HCT116 (cell line): ENCODE measurements at regions not wholly inside any gene's neighbourhood (a gene's known extent, or its start where the extent isn't known, plus 50 kb on each side); places are given as distances from the start of the nearest gene placed in this dataset.

Experiments
- ATAC-seq: fragments of 200-7000 bp; cut with Tn5 transposase; 2 replicates; pipeline ENCODE4 v1.9.1; 2020; ENCODE audit warnings: mild to moderate bottlenecking, moderate library complexity
- BruUV-seq: library from RNA; stranded (reverse); fragments of 400-500 nt; replicated peaks from 2 replicates; lab custom pipeline; 2021; lab: Mats Ljungman, UMichigan
- CTCF ChIA-PET: fragments of 300-600 bp; sonication (Branson Sonifier 250); formaldehyde crosslinking; loops from one replicate; lab custom pipeline; 2021; ENCODE audit warnings: antibody characterized with exemption; lab: Charles Lee
- POLR2A ChIA-PET: fragments of 300-600, 350-600 bp; sonication (Branson Sonifier 250); formaldehyde crosslinking; loops from one replicate; lab custom pipeline; 2021; ENCODE audit warnings: antibody characterized with exemption; lab: Charles Lee
- RAD21 ChIA-PET, 2 experiments: fragments of 300-600 bp; sonication (Branson Sonifier 250); formaldehyde crosslinking; loops; one replicate each; lab custom pipeline; 2023; ENCODE audit warnings: low total read pairs in 2 of 2; ENCODE audit not compliant: uncharacterized antibody in 2 of 2, unreplicated experiment in 2 of 2, low non-redundant PET in 1 of 2; lab: Charles Lee
- DNase-seq: peaks from one replicate; pipeline ENCODE4 v3.0.0-alpha.2; 2010; ENCODE audit warnings: low read depth, low spot score
- H2AFZ ChIP-seq: fragments of 200-600 bp; shearing (Covaris generic), sonication (generic); 2 replicates; pipeline ENCODE4 v1.6.1; 2017; ENCODE audit warnings: low read depth, mixed run types, mixed read lengths, antibody characterized with exemption, low read length; ENCODE audit not compliant: poor library complexity, severe bottlenecking
- H3K27ac ChIP-seq: 2 replicates; pipeline ENCODE4 v1.5.1; 2012; ENCODE audit warnings: low read depth, low read length
- H3K27me3 ChIP-seq: fragments of 200-600 bp; sonication (generic); 2 replicates; pipeline ENCODE4 v1.6.1; 2016; ENCODE audit warnings: mixed run types, low read length, mixed read lengths; ENCODE audit not compliant: insufficient read depth
- H3K36me3 ChIP-seq, 2 experiments: fragments of 200-500 bp in 1 of 2; fragments of 200-600 bp in 1 of 2; sonication (Bioruptor generic) in 1 of 2; sonication (generic) in 1 of 2; 2 replicates each; pipeline versions ENCODE4 v1.5.1 to v1.6.1; 2014 to 2016; ENCODE audit warnings: low read length in 2 of 2, inconsistent platforms in 1 of 2, mixed read lengths in 1 of 2, mixed run types in 1 of 2; ENCODE audit not compliant: insufficient read depth in 2 of 2, control insufficient read depth in 1 of 2
- H3K4me1 ChIP-seq, 2 experiments: fragments of 200-600 bp in 1 of 2; sonication (generic) in 1 of 2; 2 replicates each; pipeline versions ENCODE4 v1.5.1 to v1.6.1; 2012 to 2017; ENCODE audit warnings: low read length in 2 of 2, inconsistent platforms in 1 of 2, mild to moderate bottlenecking in 1 of 2, mixed read lengths in 1 of 2, mixed run types in 1 of 2, moderate library complexity in 1 of 2; ENCODE audit not compliant: insufficient read depth in 2 of 2, control insufficient read depth in 1 of 2
- H3K4me2 ChIP-seq: fragments of 200-600 bp; sonication (generic); 2 replicates; pipeline ENCODE4 v1.6.1; 2017; ENCODE audit warnings: mixed run types, low read length, mixed read lengths
- H3K4me3 ChIP-seq, 2 experiments: fragments of 200-600 bp in 1 of 2; sonication (generic) in 1 of 2; replicated peaks in 1 of 2; 2 replicates each; pipeline ENCODE4 v1.5.1; 2011 to 2016; ENCODE audit warnings: low read length in 2 of 2, control low read depth in 1 of 2, low read depth in 1 of 2, mild to moderate bottlenecking in 1 of 2, mixed read lengths in 1 of 2, mixed run types in 1 of 2
- H3K79me2 ChIP-seq: fragments of 200-600 bp; sonication (generic); 2 replicates; pipeline ENCODE4 v1.6.1; 2017; ENCODE audit warnings: mild to moderate bottlenecking, mixed run types, low read length, moderate library complexity, mixed read lengths; ENCODE audit not compliant: insufficient read depth
- H3K9ac ChIP-seq: fragments of 200-600 bp; sonication (generic); 2 replicates; pipeline ENCODE4 v1.6.1; 2016; ENCODE audit warnings: low read length, mixed read lengths
- H3K9me2 ChIP-seq: fragments of 200-600 bp; sonication (generic), shearing (Covaris generic); 2 replicates; pipeline ENCODE4 v1.6.1; 2017; ENCODE audit warnings: mixed run types, mild to moderate bottlenecking, moderate library complexity; ENCODE audit not compliant: insufficient read depth
- H3K9me3 ChIP-seq, 2 experiments: fragments of 200-500 bp in 1 of 2; fragments of 200-600 bp in 1 of 2; sonication (Bioruptor generic) in 1 of 2; sonication (generic) in 1 of 2; 2 replicates each; pipeline ENCODE4 v1.6.1; 2014 to 2017; ENCODE audit warnings: low read length in 2 of 2, mixed read lengths in 2 of 2, inconsistent platforms in 1 of 2, low read depth in 1 of 2, mild to moderate bottlenecking in 1 of 2, mixed run types in 1 of 2, moderate library complexity in 1 of 2; ENCODE audit not compliant: control insufficient read depth in 1 of 2, insufficient read depth in 1 of 2
- H4K20me1 ChIP-seq: fragments of 200-600 bp; sonication (generic), shearing (Covaris generic); 2 replicates; pipeline ENCODE4 v1.6.1; 2017; ENCODE audit warnings: mixed run types, mild to moderate bottlenecking, moderate library complexity; ENCODE audit not compliant: insufficient read depth
- ATF3 ChIP-seq: IDR thresholded peaks from 2 replicates; pipeline ENCODE4 v1.6.1; 2012
- CBX3 ChIP-seq: IDR thresholded peaks from 2 replicates; pipeline ENCODE4 v1.6.1; 2012; ENCODE audit warnings: low read depth
- EGR1 ChIP-seq: IDR thresholded peaks from 2 replicates; pipeline ENCODE4 v1.6.1; 2012; ENCODE audit warnings: low read depth
- ELF1 ChIP-seq: IDR thresholded peaks from 2 replicates; pipeline ENCODE4 v1.6.1; 2012; ENCODE audit warnings: low read depth, borderline replicate concordance
- EZH2 ChIP-seq: fragments of 200-600 bp; sonication (generic); IDR thresholded peaks from 2 replicates; pipeline ENCODE4 v1.6.1; 2017; ENCODE audit warnings: antibody characterized with exemption, mixed run types
- EZH2phosphoT487 ChIP-seq: fragments of 200-600 bp; IDR thresholded peaks from 2 replicates; pipeline ENCODE4 v1.6.1; 2018; ENCODE audit warnings: antibody characterized with exemption, borderline replicate concordance
- FOSL1 ChIP-seq: IDR thresholded peaks from 2 replicates; pipeline ENCODE4 v1.6.1; 2012; ENCODE audit warnings: low read depth
- JUND ChIP-seq: IDR thresholded peaks from 2 replicates; pipeline ENCODE4 v1.6.1; 2012
- POLR2AphosphoS5 ChIP-seq: IDR thresholded peaks from 2 replicates; pipeline ENCODE4 v1.6.1; 2011; ENCODE audit warnings: mild to moderate bottlenecking, low read depth, low read length, moderate library complexity
- RAD21 ChIP-seq: IDR thresholded peaks from 2 replicates; pipeline ENCODE4 v1.6.1; 2012; ENCODE audit warnings: low read depth, mild to moderate bottlenecking
- REST ChIP-seq: IDR thresholded peaks from 2 replicates; pipeline ENCODE4 v1.6.1; 2012; ENCODE audit warnings: low read depth
- SP1 ChIP-seq: IDR thresholded peaks from 2 replicates; pipeline ENCODE4 v1.6.1; 2012; ENCODE audit warnings: low read depth
- SRF ChIP-seq: IDR thresholded peaks from 2 replicates; pipeline ENCODE4 v1.6.1; 2012; ENCODE audit warnings: low read depth
- TCF7L2 ChIP-seq: IDR thresholded peaks from 2 replicates; pipeline ENCODE4 v1.7.0; 2011; ENCODE audit warnings: borderline replicate concordance, inconsistent platforms; ENCODE audit not compliant: insufficient read depth, insufficient read length; ENCODE audit errors: extremely low read depth
- YY1 ChIP-seq: IDR thresholded peaks from 2 replicates; pipeline ENCODE4 v1.6.1; 2011; ENCODE audit warnings: low read length, low read depth, moderate library complexity, mild to moderate bottlenecking; ENCODE audit not compliant: insufficient replicate concordance; ENCODE audit errors: extremely low read depth
- ZFX ChIP-seq: fragments of 450-650 bp; IDR thresholded peaks from 2 replicates; pipeline ENCODE4 v1.6.1; 2017
- ZNF274 ChIP-seq: fragments of 200-500 bp; sonication (Bioruptor generic); IDR thresholded peaks from 2 replicates; pipeline ENCODE4 v1.6.1; 2014; ENCODE audit warnings: mild to moderate bottlenecking, low read depth, low read length, inconsistent platforms
- intact Hi-C: fragments of 100-400 bp; cut with micrococcal nuclease; formaldehyde crosslinking; loops from 2 replicates; pipeline ENCODE4 v1.10.0; 2022

GRCh38 chr4:130699004-130699403, 1603.1 kb downstream of the C4orf33 start:
- Histone ChIP-seq H3K79me2 (no peaks in the 10 kb centered on the region), H3K4me1 (no peaks in the 10 kb centered on the region), H3K27ac (no peak overlapping the region), H2AFZ (no peak overlapping the region), H3K27me3 (no peaks in the 10 kb centered on the region), H3K4me3 (no peak overlapping the region), H3K4me2 (no peak overlapping the region), H3K9ac (no peak overlapping the region), H3K9me3 (no peaks in the 10 kb centered on the region), H3K36me3 (no peaks in the 10 kb centered on the region), H4K20me1 (no peaks in the 10 kb centered on the region), H3K9me2 (no peaks in the 10 kb centered on the region)
- TF ChIP-seq POLR2AphosphoS5 (no peak), CBX3 (no peak), YY1 (no peak), EGR1 (no peak), SP1 (no peak), ZNF274 (no peak), SRF (no peak)
- CTCF ChIA-PET: no interaction called here
- ATAC-seq (no peak), DNase-seq (no peak)
- intact Hi-C loops: no loop called here
- RAD21 ChIA-PET: no interaction called here
- BruUV-seq: no TSS peak
- POLR2A ChIA-PET: no interaction called here

GRCh38 chr4:130703211-130703935, 1607.4 kb downstream of the C4orf33 start:
- H4K20me1 ChIP-seq: no peaks in the 10 kb centered on the region
- DNase-seq (no peak), ATAC-seq (no peak)
- RAD21 ChIA-PET: no interaction called here
- H3K27ac ChIP-seq: no peak overlapping the region
- no peak overlapping the region for H3K4me2 ChIP-seq
- H2AFZ ChIP-seq: no peak overlapping the region
- no TSS peak for BruUV-seq
- POLR2A ChIA-PET: no interaction called here
- no peaks in the 10 kb centered on the region for H3K9me3 ChIP-seq
- H3K4me1 ChIP-seq: no peaks in the 10 kb centered on the region
- no peak overlapping the region for H3K4me3 ChIP-seq
- no peak overlapping the region for H3K9ac ChIP-seq
- H3K9me2 ChIP-seq: no peaks in the 10 kb centered on the region
- intact Hi-C loops: no loop called here
- H3K79me2 ChIP-seq: no peaks in the 10 kb centered on the region
- CTCF ChIA-PET: no interaction called here
- no peaks in the 10 kb centered on the region for H3K27me3 ChIP-seq
- H3K36me3 ChIP-seq: no peaks in the 10 kb centered on the region
- TF ChIP-seq SRF (no peak), FOSL1 (no peak), JUND (no peak), EGR1 (no peak), SP1 (no peak), EZH2 (no peak), ZNF274 (no peak), EZH2phosphoT487 (no peak), ZFX (no peak), REST (no peak), RAD21 (no peak), TCF7L2 (no peak), ELF1 (no peak), ATF3 (no peak), CBX3 (no peak)
